ENCODE measurements at regions not wholly inside any gene's neighbourhood (a gene's known extent, or its start where the extent isn't known, plus 50 kb on each side); places are given as distances from the start of the nearest gene placed in this dataset.

GRCh38 chr6:156031516-156031915 is 575.9 kb upstream of the NOX3 start:
- Histone ChIP-seq H3K4me3 (ENCODE audit: low read depth, low read length) (no peak overlapping the region), H3K27me3 (ENCODE audit: control insufficient read depth, insufficient read depth, low read length) (no peaks in the 10 kb centered on the region), H3K36me3 (ENCODE audit: control insufficient read depth, insufficient read depth, low read length) (no peaks in the 10 kb centered on the region)
- TF ChIP-seq, protein P1, sequence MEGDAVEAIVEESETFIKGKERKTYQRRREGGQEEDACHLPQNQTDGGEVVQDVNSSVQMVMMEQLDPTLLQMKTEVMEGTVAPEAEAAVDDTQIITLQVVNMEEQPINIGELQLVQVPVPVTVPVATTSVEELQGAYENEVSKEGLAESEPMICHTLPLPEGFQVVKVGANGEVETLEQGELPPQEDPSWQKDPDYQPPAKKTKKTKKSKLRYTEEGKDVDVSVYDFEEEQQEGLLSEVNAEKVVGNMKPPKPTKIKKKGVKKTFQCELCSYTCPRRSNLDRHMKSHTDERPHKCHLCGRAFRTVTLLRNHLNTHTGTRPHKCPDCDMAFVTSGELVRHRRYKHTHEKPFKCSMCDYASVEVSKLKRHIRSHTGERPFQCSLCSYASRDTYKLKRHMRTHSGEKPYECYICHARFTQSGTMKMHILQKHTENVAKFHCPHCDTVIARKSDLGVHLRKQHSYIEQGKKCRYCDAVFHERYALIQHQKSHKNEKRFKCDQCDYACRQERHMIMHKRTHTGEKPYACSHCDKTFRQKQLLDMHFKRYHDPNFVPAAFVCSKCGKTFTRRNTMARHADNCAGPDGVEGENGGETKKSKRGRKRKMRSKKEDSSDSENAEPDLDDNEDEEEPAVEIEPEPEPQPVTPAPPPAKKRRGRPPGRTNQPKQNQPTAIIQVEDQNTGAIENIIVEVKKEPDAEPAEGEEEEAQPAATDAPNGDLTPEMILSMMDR (IDR thresholded peaks at IDR 0.05; ENCODE audit: insufficient read depth, low read length, severe bottlenecking), result no peak
- no peak for FAIRE-seq
- no peak for DNase-seq (ENCODE audit: low read depth)

GRCh38 chr6:156030053-156030452 is 574.4 kb upstream of the NOX3 start:
- Histone ChIP-seq H3K36me3 (ENCODE audit: control insufficient read depth, insufficient read depth, low read length) (no peaks in the 10 kb centered on the region), H3K4me3 (ENCODE audit: low read depth, low read length) (no peak overlapping the region), H3K27me3 (ENCODE audit: control insufficient read depth, insufficient read depth, low read length) (no peaks in the 10 kb centered on the region)
- no peak for FAIRE-seq
- DNase-seq (ENCODE audit: low read depth), result no peak
- TF ChIP-seq, protein P1 (IDR thresholded peaks at IDR 0.05; ENCODE audit: insufficient read depth, low read length, severe bottlenecking), result no peak

- Histone ChIP-seq H3K4me3 (ENCODE audit: low read depth, low read length) (no peak overlapping the region), H3K27me3 (ENCODE audit: control insufficient read depth, insufficient read depth, low read length) (no peaks in the 10 kb centered on the region), H3K36me3 (ENCODE audit: control insufficient read depth, insufficient read depth, low read length) (no peaks in the 10 kb centered on the region)
- FAIRE-seq, result no peak
- TF ChIP-seq, protein P1 (IDR thresholded peaks at IDR 0.05; ENCODE audit: insufficient read depth, low read length, severe bottlenecking), result no peak
- no peak for DNase-seq (ENCODE audit: low read depth)
Observed at GRCh38 chr6:156029286-156029985, 573.8 kb upstream of the NOX3 start.

DNA sequence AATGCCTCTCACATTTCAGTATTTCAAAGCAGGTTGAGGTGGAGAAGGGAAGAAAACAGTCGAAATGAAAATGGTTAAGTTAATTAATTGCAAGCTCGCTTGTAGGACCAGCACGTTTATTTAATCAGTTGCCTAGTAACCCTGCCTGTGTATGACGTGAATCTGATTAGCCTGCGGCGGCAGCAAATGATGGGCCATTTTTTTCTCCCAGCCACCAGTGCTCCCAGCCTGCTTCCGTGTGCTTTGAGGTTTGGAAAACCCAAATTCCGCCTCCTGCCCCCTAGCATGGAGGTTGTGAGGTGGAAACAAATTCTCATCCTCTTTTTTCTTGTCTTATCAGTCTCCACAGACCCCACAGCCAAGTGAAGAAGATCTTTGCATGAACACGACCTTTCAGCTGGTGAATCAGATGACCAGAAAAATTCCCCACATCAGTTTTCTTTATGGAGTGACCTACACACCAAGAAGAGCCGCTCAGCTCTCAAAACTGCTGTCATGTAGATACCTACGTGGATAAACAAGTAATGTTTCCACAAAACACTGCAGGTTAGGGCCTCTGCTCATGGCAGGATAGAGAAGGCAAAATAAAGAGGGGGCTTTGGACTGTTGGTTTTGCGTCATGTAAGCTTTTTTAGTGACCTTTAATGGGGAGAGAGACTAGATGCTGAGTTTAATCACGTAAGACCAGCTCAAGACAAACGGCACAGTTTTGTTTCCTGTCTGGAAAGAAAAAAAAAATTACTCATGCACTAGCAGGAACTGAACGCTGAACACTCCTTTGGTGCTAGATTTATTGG is 572.9 kb upstream of the NOX3 start:
- H3K36me3 ChIP-seq (ENCODE audit: control insufficient read depth, insufficient read depth, low read length), result no peaks in the 10 kb centered on the region
- no peak overlapping the region for H3K4me3 ChIP-seq (ENCODE audit: low read depth, low read length)
- FAIRE-seq (no peak), DNase-seq (ENCODE audit: low read depth) (no peak)
- TF ChIP-seq, protein P1 (IDR thresholded peaks at IDR 0.05; ENCODE audit: insufficient read depth, low read length, severe bottlenecking), result no peak
- no peaks in the 10 kb centered on the region for H3K27me3 ChIP-seq (ENCODE audit: control insufficient read depth, insufficient read depth, low read length)

- DNase-seq (ENCODE audit: low read depth) (no peak), FAIRE-seq (no peak)
- H3K36me3 ChIP-seq (ENCODE audit: control insufficient read depth, insufficient read depth, low read length), result no peaks in the 10 kb centered on the region
- no peak overlapping the region for H3K4me3 ChIP-seq (ENCODE audit: low read depth, low read length)
- TF ChIP-seq, protein P1 (IDR thresholded peaks at IDR 0.05; ENCODE audit: insufficient read depth, low read length, severe bottlenecking), result no peak
- no peaks in the 10 kb centered on the region for H3K27me3 ChIP-seq (ENCODE audit: control insufficient read depth, insufficient read depth, low read length)
Observed at GRCh38 chr6:156027248-156027626, 571.6 kb upstream of the NOX3 start.
